ENCODE measurements at regions not wholly inside any gene's neighbourhood (a gene's known extent, or its start where the extent isn't known, plus 50 kb on each side); places are given as distances from the start of the nearest gene placed in this dataset.

DNA sequence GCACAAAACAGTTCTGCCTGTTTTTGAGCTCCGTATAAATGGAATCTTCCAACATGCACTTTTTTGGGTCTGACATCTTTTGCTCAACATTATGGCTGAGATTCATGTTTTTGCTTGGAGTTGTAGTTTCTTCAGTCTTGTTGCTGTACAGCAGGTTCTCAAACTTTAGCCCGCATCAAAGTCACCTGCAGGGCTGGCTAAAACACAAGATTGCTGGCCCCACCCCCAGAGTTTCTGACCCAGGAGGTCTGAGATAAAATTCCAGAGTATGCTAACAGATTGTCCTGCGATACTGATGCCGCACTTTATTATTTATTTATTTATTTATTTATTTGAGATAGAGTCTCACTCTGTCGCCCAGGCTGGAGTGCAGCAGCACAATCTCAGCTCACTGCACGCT, 79.8 kb upstream of the WASF3 start:
- peaks cover 0 to 21% of the 10 kb centered on the region in 2 donors for H3K27me3 ChIP-seq (ENCODE audit: control insufficient read depth in 2 of 2, insufficient read depth in 1 of 2, low read length in 1 of 2)
- no peak overlapping the region for H3K27ac ChIP-seq (ENCODE audit: low read depth in 1 of 2, low read length in 1 of 2)
- H3K36me3 ChIP-seq (ENCODE audit: control insufficient read depth in 2 of 2, insufficient read depth in 2 of 2, low read length in 1 of 2) = no peaks in the 10 kb centered on the region
- peaks cover 0 to 11% of the 10 kb centered on the region in 2 donors for H3K4me1 ChIP-seq (ENCODE audit: control insufficient read depth in 2 of 2, insufficient read depth in 2 of 2, low read length in 2 of 2)
- DNase-seq (ENCODE audit: low read depth in 6 of 9, low spot score in 9 of 9) = no peak
- no peaks in the 10 kb centered on the region for H3K9me3 ChIP-seq (ENCODE audit: control insufficient read depth in 2 of 2, insufficient read depth in 1 of 2, low read length in 1 of 2)
- WGBS = 98% methylated on average over 6 of the region's 6 CpGs
- H3K4me3 ChIP-seq (ENCODE audit: low read length in 2 of 2) = no peak overlapping the region

DNA sequence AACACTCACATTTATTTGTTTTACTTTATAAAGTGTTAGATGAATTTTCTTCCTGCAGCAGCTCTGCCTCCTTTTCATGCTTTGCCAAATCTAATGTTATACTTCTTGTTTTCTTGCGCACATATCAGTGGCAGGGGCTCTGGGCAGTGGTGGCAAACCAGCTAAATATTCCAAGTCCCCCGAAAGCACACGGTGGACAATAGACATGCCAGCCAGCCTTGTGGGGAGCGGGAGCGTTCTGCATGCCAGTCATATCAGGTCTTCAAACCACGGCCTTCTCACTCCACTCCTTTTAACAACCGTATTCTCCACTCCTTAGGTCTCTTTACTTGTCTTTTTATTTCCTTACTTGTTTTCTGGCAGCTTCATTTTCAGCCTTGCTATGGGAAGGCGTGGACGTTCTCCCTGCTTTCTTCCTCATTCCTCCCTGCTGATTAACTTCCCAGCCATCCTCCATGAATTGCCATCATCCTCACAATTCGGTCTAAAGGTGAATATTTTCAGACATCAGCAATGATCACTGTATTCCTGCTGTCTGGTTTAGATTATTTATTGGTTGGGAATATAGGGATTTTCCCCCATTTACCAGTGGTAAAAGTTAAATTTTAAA, 77.1 kb upstream of the WASF3 start:
- no peak for DNase-seq (ENCODE audit: low read depth in 6 of 9, low spot score in 9 of 9)
- H3K27me3 ChIP-seq (ENCODE audit: control insufficient read depth in 2 of 2, insufficient read depth in 1 of 2, low read length in 1 of 2) = peaks cover 0 to 13% of the 10 kb centered on the region in 2 donors
- no peak overlapping the region for H3K27ac ChIP-seq (ENCODE audit: low read depth in 1 of 2, low read length in 1 of 2)
- WGBS = 91% methylated on average over 10 of the region's 10 CpGs
- no peaks in the 10 kb centered on the region for H3K36me3 ChIP-seq (ENCODE audit: control insufficient read depth in 2 of 2, insufficient read depth in 2 of 2, low read length in 1 of 2)
- peaks cover 0 to 11% of the 10 kb centered on the region in 2 donors for H3K4me1 ChIP-seq (ENCODE audit: control insufficient read depth in 2 of 2, insufficient read depth in 2 of 2, low read length in 2 of 2)
- no peak overlapping the region for H3K4me3 ChIP-seq (ENCODE audit: low read length in 2 of 2)
- H3K9me3 ChIP-seq (ENCODE audit: control insufficient read depth in 2 of 2, insufficient read depth in 1 of 2, low read length in 1 of 2) = no peaks in the 10 kb centered on the region

GRCh38 chr13:26482451-26483197, 74.9 kb upstream of the WASF3 start:
- peak; percentile 21 to 82 (median 63) for DNase-seq (ENCODE audit: low read depth in 6 of 9, low spot score in 9 of 9)
- Histone ChIP-seq H3K9me3 (ENCODE audit: control insufficient read depth in 2 of 2, insufficient read depth in 1 of 2, low read length in 1 of 2) (no peaks in the 10 kb centered on the region), H3K27ac (ENCODE audit: low read depth in 1 of 2, low read length in 1 of 2) (no peak overlapping the region), H3K27me3 (ENCODE audit: control insufficient read depth in 2 of 2, insufficient read depth in 1 of 2, low read length in 1 of 2) (no peaks in the 10 kb centered on the region), H3K4me3 (ENCODE audit: low read length in 2 of 2) (no peak overlapping the region), H3K4me1 (ENCODE audit: control insufficient read depth in 2 of 2, insufficient read depth in 2 of 2, low read length in 2 of 2) (no peaks in the 10 kb centered on the region), H3K36me3 (ENCODE audit: control insufficient read depth in 2 of 2, insufficient read depth in 2 of 2, low read length in 1 of 2) (no peaks in the 10 kb centered on the region)
- 34% methylated on average over 3 of the region's 3 CpGs for WGBS

DNA sequence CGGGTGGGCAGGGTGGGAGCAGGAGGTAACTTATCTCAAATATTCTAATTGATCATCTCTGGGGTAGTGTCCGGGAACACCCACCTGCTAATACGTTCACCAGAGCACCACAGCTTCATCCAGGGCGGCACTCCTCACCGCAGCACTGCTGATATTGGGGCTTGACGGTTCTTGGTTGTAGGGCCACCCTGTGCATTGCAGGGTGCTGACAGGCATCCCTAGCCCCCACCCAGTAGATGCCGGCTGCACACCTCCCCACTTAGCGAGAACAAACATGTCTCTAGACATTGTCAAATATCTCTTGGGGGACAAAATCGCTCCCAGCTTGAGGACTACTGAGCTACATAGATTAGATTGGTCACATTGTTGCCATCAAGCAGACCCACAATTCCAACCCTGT, 73.9 kb upstream of the WASF3 start:
- no peak for DNase-seq (ENCODE audit: low read depth in 6 of 9, low spot score in 9 of 9)
- Histone ChIP-seq H3K4me3 (ENCODE audit: low read length in 2 of 2) (no peak overlapping the region), H3K27ac (ENCODE audit: low read depth in 1 of 2, low read length in 1 of 2) (no peak overlapping the region), H3K4me1 (ENCODE audit: control insufficient read depth in 2 of 2, insufficient read depth in 2 of 2, low read length in 2 of 2) (no peaks in the 10 kb centered on the region), H3K36me3 (ENCODE audit: control insufficient read depth in 2 of 2, insufficient read depth in 2 of 2, low read length in 1 of 2) (no peaks in the 10 kb centered on the region), H3K27me3 (ENCODE audit: control insufficient read depth in 2 of 2, insufficient read depth in 1 of 2, low read length in 1 of 2) (no peaks in the 10 kb centered on the region), H3K9me3 (ENCODE audit: control insufficient read depth in 2 of 2, insufficient read depth in 1 of 2, low read length in 1 of 2) (no peaks in the 10 kb centered on the region)
- WGBS = 86% methylated on average over 9 of the region's 9 CpGs

GRCh38 chr13:26484196-26484595, 73.3 kb upstream of the WASF3 start:
- WGBS = 91% methylated on average over 6 of the region's 6 CpGs
- H3K4me3 ChIP-seq (ENCODE audit: low read length in 2 of 2) = no peak overlapping the region

GRCh38 chr13:26485288-26485687, 72.2 kb upstream of the WASF3 start:
- Histone ChIP-seq H3K4me3 (ENCODE audit: low read length in 2 of 2) (no peak overlapping the region), H3K9me3 (ENCODE audit: control insufficient read depth in 2 of 2, insufficient read depth in 1 of 2, low read length in 1 of 2) (no peaks in the 10 kb centered on the region), H3K4me1 (ENCODE audit: control insufficient read depth in 2 of 2, insufficient read depth in 2 of 2, low read length in 2 of 2) (no peaks in the 10 kb centered on the region), H3K27me3 (ENCODE audit: control insufficient read depth in 2 of 2, insufficient read depth in 1 of 2, low read length in 1 of 2) (no peaks in the 10 kb centered on the region), H3K27ac (ENCODE audit: low read depth in 1 of 2, low read length in 1 of 2) (no peak overlapping the region), H3K36me3 (ENCODE audit: control insufficient read depth in 2 of 2, insufficient read depth in 2 of 2, low read length in 1 of 2) (no peaks in the 10 kb centered on the region)
- DNase-seq (ENCODE audit: low read depth in 6 of 9, low spot score in 9 of 9) = no peak
- 94% methylated on average over 7 of the region's 7 CpGs for WGBS

More at GRCh38 chr13:26484196-26484595, 73.3 kb upstream of the WASF3 start:
- no peaks in the 10 kb centered on the region for H3K9me3 ChIP-seq (ENCODE audit: control insufficient read depth in 2 of 2, insufficient read depth in 1 of 2, low read length in 1 of 2)
- no peak for DNase-seq (ENCODE audit: low read depth in 6 of 9, low spot score in 9 of 9)
- H3K27ac ChIP-seq (ENCODE audit: low read depth in 1 of 2, low read length in 1 of 2) = no peak overlapping the region
- no peaks in the 10 kb centered on the region for H3K4me1 ChIP-seq (ENCODE audit: control insufficient read depth in 2 of 2, insufficient read depth in 2 of 2, low read length in 2 of 2)
- no peaks in the 10 kb centered on the region for H3K27me3 ChIP-seq (ENCODE audit: control insufficient read depth in 2 of 2, insufficient read depth in 1 of 2, low read length in 1 of 2)
- H3K36me3 ChIP-seq (ENCODE audit: control insufficient read depth in 2 of 2, insufficient read depth in 2 of 2, low read length in 1 of 2) = no peaks in the 10 kb centered on the region

GRCh38 chr13:26485786-26486185, 71.7 kb upstream of the WASF3 start:
- Histone ChIP-seq H3K4me1 (ENCODE audit: control insufficient read depth in 2 of 2, insufficient read depth in 2 of 2, low read length in 2 of 2) (no peaks in the 10 kb centered on the region), H3K27me3 (ENCODE audit: control insufficient read depth in 2 of 2, insufficient read depth in 1 of 2, low read length in 1 of 2) (no peaks in the 10 kb centered on the region), H3K9me3 (ENCODE audit: control insufficient read depth in 2 of 2, insufficient read depth in 1 of 2, low read length in 1 of 2) (no peaks in the 10 kb centered on the region), H3K36me3 (ENCODE audit: control insufficient read depth in 2 of 2, insufficient read depth in 2 of 2, low read length in 1 of 2) (no peaks in the 10 kb centered on the region), H3K4me3 (ENCODE audit: low read length in 2 of 2) (no peak overlapping the region), H3K27ac (ENCODE audit: low read depth in 1 of 2, low read length in 1 of 2) (no peak overlapping the region)
- DNase-seq (ENCODE audit: low read depth in 6 of 9, low spot score in 9 of 9) = no peak
- 81% methylated on average over 9 of the region's 9 CpGs for WGBS

- H3K4me1 ChIP-seq (ENCODE audit: control insufficient read depth in 2 of 2, insufficient read depth in 2 of 2, low read length in 2 of 2) = no peaks in the 10 kb centered on the region
- no peak for DNase-seq (ENCODE audit: low read depth in 6 of 9, low spot score in 9 of 9)
- no peaks in the 10 kb centered on the region for H3K27me3 ChIP-seq (ENCODE audit: control insufficient read depth in 2 of 2, insufficient read depth in 1 of 2, low read length in 1 of 2)
- H3K36me3 ChIP-seq (ENCODE audit: control insufficient read depth in 2 of 2, insufficient read depth in 2 of 2, low read length in 1 of 2) = no peaks in the 10 kb centered on the region
- H3K27ac ChIP-seq (ENCODE audit: low read depth in 1 of 2, low read length in 1 of 2) = no peak overlapping the region
- no peaks in the 10 kb centered on the region for H3K9me3 ChIP-seq (ENCODE audit: control insufficient read depth in 2 of 2, insufficient read depth in 1 of 2, low read length in 1 of 2)
- H3K4me3 ChIP-seq (ENCODE audit: low read length in 2 of 2) = no peak overlapping the region
- WGBS = 88% methylated on average over 6 of the region's 6 CpGs
These were observed 70.9 kb upstream of the WASF3 start for GRCh38 chr13:26486550-26486949.

GRCh38 chr13:26487781-26488180, 69.7 kb upstream of the WASF3 start:
- H3K27ac ChIP-seq (ENCODE audit: low read depth in 1 of 2, low read length in 1 of 2) = no peak overlapping the region
- no peak overlapping the region for H3K4me3 ChIP-seq (ENCODE audit: low read length in 2 of 2)
- no peaks in the 10 kb centered on the region for H3K36me3 ChIP-seq (ENCODE audit: control insufficient read depth in 2 of 2, insufficient read depth in 2 of 2, low read length in 1 of 2)
- H3K9me3 ChIP-seq (ENCODE audit: control insufficient read depth in 2 of 2, insufficient read depth in 1 of 2, low read length in 1 of 2) = no peaks in the 10 kb centered on the region
- DNase-seq (ENCODE audit: low read depth in 6 of 9, low spot score in 9 of 9) = no peak
- WGBS = 96% methylated on average over 11 of the region's 11 CpGs
- no peaks in the 10 kb centered on the region for H3K27me3 ChIP-seq (ENCODE audit: control insufficient read depth in 2 of 2, insufficient read depth in 1 of 2, low read length in 1 of 2)
- H3K4me1 ChIP-seq (ENCODE audit: control insufficient read depth in 2 of 2, insufficient read depth in 2 of 2, low read length in 2 of 2) = no peaks in the 10 kb centered on the region

Measured in thymus (tissue), 11 donors.